Peyer's patch (tissue), 4 donors: ENCODE measurements at regions not wholly inside any gene's neighbourhood (a gene's known extent, or its start where the extent isn't known, plus 50 kb on each side); places are given as distances from the start of the nearest gene placed in this dataset.
"Not testable (repeated sequence)": the region's sequence is repeated elsewhere in the genome, so short reads cannot be mapped to it uniquely, and the experiment has no call there.

Source experiments
- DNase-seq, 3 donors: peaks; one replicate each; pipeline ENCODE4 v3.0.0-alpha.2; 2017 to 2019
- H3K27ac ChIP-seq, 4 donors: fragments of 200-600 bp; sonication (generic); one replicate each; pipeline ENCODE4 v1.5.1; 2016 to 2019
- H3K27me3 ChIP-seq, 2 donors: fragments of 200-600 bp; sonication (generic); one replicate each; pipeline ENCODE4 v1.5.1; 2019
- H3K36me3 ChIP-seq, 3 donors: fragments of 200-600 bp; sonication (generic); one replicate each; pipeline ENCODE4 v1.5.1; 2016 to 2019
- H3K4me1 ChIP-seq, 4 donors: fragments of 200-600 bp; sonication (generic); one replicate each; pipeline ENCODE4 v1.5.1; 2016 to 2019
- H3K4me3 ChIP-seq, 4 donors: fragments of 200-600 bp; sonication (generic); 1 replicate in 3 of 4; 2 replicates in 1 of 4; pipeline ENCODE4 v1.5.1; 2016 to 2019; ENCODE audit warnings: mild to moderate bottlenecking in 1 of 4
- H3K9me3 ChIP-seq, 4 donors: fragments of 200-600 bp; sonication (generic); one replicate each; pipeline ENCODE4 v1.5.1; 2016 to 2019; ENCODE audit warnings: mild to moderate bottlenecking in 1 of 4
- POLR2A ChIP-seq, 2 donors: fragments of 450-650 bp; IDR thresholded peaks; one replicate each; pipeline ENCODE4 v1.5.1; 2017; ENCODE audit warnings: antibody characterized with exemption in 2 of 2, mild to moderate bottlenecking in 2 of 2, moderate library complexity in 2 of 2
- TF ChIP-seq, protein P1 (sequence below), 6 experiments: fragments of 450-650 bp in 4 of 6; fragments of 200-600 bp in 2 of 6; sonication (generic) in 1 of 6; IDR thresholded peaks; one replicate each; pipeline ENCODE4 v1.5.1; 2017 to 2019; ENCODE audit warnings: antibody characterized with exemption in 6 of 6, mild to moderate bottlenecking in 3 of 6, moderate library complexity in 1 of 6

DNA sequence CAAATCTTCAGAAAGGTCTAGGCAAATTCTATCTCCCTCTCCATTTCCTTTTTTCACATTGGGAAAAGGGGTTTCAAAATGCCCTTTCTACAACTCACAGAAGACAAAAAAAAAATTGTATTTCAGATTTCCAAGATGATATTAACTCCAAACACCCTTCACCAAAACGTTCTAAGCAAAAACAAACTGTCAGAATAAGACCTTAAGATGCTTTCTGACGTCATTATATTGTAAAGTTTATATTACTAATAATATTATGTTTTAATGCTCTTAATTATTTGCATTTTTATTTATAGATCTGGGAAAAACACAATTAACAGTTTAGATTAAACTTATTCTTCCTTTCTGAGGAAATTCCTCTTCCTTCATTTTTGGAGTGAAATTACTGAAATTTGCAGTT, 624.2 kb downstream of the GALC start:
- Histone ChIP-seq H3K36me3 (no peaks in the 10 kb centered on the region), H3K27ac (no peak overlapping the region), H3K9me3 (no peaks in the 10 kb centered on the region), H3K4me1 (no peaks in the 10 kb centered on the region), H3K27me3 (no peaks in the 10 kb centered on the region), H3K4me3 (no peak overlapping the region)
- no peak for DNase-seq
- TF ChIP-seq POLR2A (IDR thresholded peaks at IDR 0.05), result no peak

DNA sequence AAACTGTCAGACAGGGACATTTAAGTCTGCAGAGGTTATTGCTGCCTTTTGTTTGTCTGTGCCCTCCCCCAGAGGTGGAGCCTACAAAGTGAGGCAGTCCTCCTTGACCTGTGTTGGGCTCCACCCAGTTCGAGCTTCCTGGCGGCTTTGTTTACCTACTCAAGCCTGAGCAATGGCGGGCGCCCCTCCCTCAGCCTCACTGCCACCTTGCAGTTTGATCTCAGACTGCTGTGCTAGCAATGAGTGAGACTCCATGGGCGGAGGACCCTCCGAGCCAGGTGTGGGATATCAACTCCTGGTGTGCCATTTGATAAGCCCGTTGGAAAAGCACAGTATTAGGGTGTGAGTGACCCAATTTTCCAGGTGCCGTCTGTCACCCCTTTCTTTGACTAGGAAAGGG, 632.7 kb downstream of the GALC start:
- not testable (repeated sequence) for H3K4me1 ChIP-seq, H3K4me3 ChIP-seq, H3K27ac ChIP-seq, H3K27me3 ChIP-seq, DNase-seq, H3K9me3 ChIP-seq, H3K36me3 ChIP-seq

DNA sequence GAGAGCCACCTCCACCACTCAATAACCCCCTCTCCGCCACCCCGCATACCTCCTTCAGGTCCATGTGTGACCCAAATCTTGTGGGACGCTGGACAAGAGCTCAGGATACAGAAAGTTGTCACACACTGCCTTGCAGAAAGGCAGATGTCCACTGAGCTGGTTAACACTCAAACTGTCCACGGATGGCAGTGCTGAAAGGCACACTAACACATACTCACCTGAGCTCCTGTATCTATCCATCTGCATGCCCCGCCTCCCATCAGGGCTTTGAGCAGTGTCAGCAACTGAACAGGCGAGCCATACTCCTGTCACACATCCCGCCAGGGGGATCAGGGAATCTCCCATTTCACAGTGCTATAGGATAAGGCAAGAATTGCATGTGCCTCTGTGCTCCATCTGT, 642.0 kb downstream of the GALC start:
- H3K4me3 ChIP-seq, result no peak overlapping the region
- no peaks in the 10 kb centered on the region for H3K4me1 ChIP-seq

DNA sequence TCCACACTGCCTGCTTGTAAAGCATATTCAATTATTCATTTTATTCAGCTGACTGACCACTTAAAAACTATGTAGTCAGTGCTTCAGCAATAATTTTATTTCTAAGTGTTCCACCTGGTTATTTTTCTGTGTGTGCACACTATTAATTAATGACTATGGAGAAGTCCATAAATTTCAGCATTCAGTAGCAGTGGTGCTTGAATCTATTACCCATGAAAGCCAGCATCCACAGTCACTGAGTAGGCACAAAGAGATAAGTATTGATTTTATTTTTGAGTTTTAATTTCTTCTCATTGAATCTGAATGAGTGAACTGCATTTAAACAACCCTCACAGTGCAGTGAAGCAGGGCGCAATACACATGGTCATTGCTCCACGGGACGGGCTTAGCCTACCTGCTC, 643.1 kb downstream of the GALC start:
- TF ChIP-seq POLR2A (IDR thresholded peaks at IDR 0.05), result no peak
- TF ChIP-seq, protein P1, sequence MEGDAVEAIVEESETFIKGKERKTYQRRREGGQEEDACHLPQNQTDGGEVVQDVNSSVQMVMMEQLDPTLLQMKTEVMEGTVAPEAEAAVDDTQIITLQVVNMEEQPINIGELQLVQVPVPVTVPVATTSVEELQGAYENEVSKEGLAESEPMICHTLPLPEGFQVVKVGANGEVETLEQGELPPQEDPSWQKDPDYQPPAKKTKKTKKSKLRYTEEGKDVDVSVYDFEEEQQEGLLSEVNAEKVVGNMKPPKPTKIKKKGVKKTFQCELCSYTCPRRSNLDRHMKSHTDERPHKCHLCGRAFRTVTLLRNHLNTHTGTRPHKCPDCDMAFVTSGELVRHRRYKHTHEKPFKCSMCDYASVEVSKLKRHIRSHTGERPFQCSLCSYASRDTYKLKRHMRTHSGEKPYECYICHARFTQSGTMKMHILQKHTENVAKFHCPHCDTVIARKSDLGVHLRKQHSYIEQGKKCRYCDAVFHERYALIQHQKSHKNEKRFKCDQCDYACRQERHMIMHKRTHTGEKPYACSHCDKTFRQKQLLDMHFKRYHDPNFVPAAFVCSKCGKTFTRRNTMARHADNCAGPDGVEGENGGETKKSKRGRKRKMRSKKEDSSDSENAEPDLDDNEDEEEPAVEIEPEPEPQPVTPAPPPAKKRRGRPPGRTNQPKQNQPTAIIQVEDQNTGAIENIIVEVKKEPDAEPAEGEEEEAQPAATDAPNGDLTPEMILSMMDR (IDR thresholded peaks at IDR 0.05), result no peak
- Histone ChIP-seq H3K27me3 (no peaks in the 10 kb centered on the region), H3K4me1 (no peaks in the 10 kb centered on the region), H3K9me3 (no peaks in the 10 kb centered on the region), H3K27ac (no peak overlapping the region), H3K4me3 (no peak overlapping the region), H3K36me3 (no peaks in the 10 kb centered on the region)
- no peak for DNase-seq

More for the DNA sequence above, 642.0 kb downstream of the GALC start:
- H3K36me3 ChIP-seq, result no peaks in the 10 kb centered on the region
- H3K27me3 ChIP-seq, result no peaks in the 10 kb centered on the region
- no peaks in the 10 kb centered on the region for H3K9me3 ChIP-seq
- DNase-seq, result no peak
- H3K27ac ChIP-seq, result no peak overlapping the region
- no peak for TF ChIP-seq POLR2A (IDR thresholded peaks at IDR 0.05)
- TF ChIP-seq, protein P1 (IDR thresholded peaks at IDR 0.05), result no peak

DNA sequence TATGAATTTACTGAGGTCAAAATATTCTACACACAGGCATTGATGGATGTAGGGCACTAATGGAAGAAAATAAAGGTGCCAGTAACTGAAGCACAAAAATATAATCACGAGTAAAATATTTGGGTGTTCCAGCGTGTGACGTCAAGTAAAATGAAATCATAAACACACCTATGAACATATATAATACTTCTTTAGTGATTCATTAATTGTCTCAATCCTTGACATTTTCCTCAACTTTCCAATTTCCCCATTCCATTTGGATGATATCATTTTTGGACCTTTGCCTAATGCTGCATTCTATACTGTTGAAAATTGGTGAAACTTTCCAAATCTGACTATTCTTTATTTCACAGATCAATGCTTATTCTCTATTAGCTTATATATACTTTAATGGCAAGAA, 649.3 kb downstream of the GALC start:
- Histone ChIP-seq H3K9me3 (no peaks in the 10 kb centered on the region), H3K4me3 (no peak overlapping the region), H3K27me3 (no peaks in the 10 kb centered on the region), H3K27ac (no peak overlapping the region), H3K4me1 (no peaks in the 10 kb centered on the region), H3K36me3 (no peaks in the 10 kb centered on the region)
- DNase-seq, result no peak
- no peak for TF ChIP-seq POLR2A (IDR thresholded peaks at IDR 0.05)
- TF ChIP-seq, protein P1 (IDR thresholded peaks at IDR 0.05), result no peak

DNA sequence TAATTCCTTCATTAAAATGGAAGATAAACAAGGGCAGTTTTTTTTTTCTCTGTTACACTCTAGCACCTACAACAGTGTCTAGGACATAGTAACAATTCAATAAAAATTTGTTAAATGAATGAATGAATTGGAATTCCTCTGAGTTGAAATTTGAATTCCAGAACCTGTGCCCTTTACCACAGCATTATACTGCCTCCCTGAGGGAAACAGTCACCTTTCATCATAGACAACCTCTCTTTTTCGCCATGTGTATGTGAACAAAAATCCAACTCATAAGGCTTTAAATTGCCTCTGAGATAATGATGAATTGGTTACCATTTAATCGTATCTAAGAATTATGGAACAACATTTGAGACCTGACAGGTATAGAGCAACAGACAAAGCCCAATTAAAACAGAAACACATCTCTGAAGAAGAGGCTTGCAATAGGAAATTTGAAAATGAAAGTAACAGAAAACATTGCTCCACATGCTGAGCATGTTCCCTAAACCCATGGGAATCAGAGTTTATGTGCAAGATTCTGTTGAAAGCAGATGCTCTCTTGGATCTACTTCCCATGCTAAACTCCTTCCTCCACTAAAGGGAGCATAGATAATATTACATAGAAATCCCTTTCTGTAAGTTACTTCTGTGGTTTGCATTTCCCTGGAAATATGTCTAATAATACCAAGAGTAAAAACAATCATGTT, 657.8 kb downstream of the GALC start:
- H3K4me3 ChIP-seq, result no peak overlapping the region
- H3K27me3 ChIP-seq, result no peaks in the 10 kb centered on the region
- H3K4me1 ChIP-seq, result no peaks in the 10 kb centered on the region
- no peak for DNase-seq
- no peaks in the 10 kb centered on the region for H3K36me3 ChIP-seq
- H3K27ac ChIP-seq, result no peak overlapping the region
- no peaks in the 10 kb centered on the region for H3K9me3 ChIP-seq
- TF ChIP-seq, protein P1 (IDR thresholded peaks at IDR 0.05), result no peak
- TF ChIP-seq POLR2A (IDR thresholded peaks at IDR 0.05), result no peak

DNA sequence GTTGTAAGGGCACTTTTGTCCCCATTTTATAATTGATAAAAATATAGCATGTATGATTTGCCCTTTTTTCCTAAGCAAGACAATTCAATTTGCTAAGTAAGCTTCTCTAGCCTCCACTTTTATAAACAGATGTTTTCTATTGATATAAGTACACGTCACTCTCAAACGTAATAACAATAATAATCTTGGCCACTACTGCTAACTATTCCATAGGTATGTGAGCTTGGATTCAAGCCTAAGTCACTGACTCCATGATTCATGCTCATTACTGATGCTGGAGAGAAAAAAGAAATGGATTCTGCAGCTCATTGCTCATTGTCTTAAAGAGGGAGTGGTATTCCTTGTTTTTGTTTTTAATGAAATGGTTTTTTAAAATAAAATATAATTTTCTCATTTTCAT, 661.0 kb downstream of the GALC start:
- Histone ChIP-seq H3K9me3 (no peaks in the 10 kb centered on the region), H3K27me3 (no peaks in the 10 kb centered on the region), H3K4me3 (no peak overlapping the region), H3K4me1 (no peaks in the 10 kb centered on the region), H3K27ac (no peak overlapping the region), H3K36me3 (no peaks in the 10 kb centered on the region)
- TF ChIP-seq, protein P1 (IDR thresholded peaks at IDR 0.05), result no peak
- no peak for TF ChIP-seq POLR2A (IDR thresholded peaks at IDR 0.05)
- no peak for DNase-seq
